HepG2 (cell line): ENCODE measurements at regions not wholly inside any gene's neighbourhood (a gene's known extent, or its start where the extent isn't known, plus 50 kb on each side); places are given as distances from the start of the nearest gene placed in this dataset.
A peak's percentile ranks its signal among the peaks of the same experiment; 100 is the strongest.

Experiments used
- ATAC-seq: fragments of 200-7000 bp; cut with Tn5 transposase; 3 replicates; pipeline ENCODE4 v1.9.1; 2020; ENCODE audit warnings: mild to moderate bottlenecking, moderate library complexity
- BruUV-seq: library from RNA; stranded (reverse); fragments of 400-500 nt; replicated peaks from 2 replicates; lab custom pipeline; 2021; lab: Mats Ljungman, UMichigan
- CTCF ChIA-PET: fragments of 300-600 bp; formaldehyde crosslinking; extraction: SDS; loops from one replicate; lab custom pipeline; 2021; ENCODE audit warnings: low total read pairs, inconsistent platforms, low intra/inter-chr PET ratio; lab: Yijun Ruan, JAX
- POLR2A ChIA-PET: fragments of 350-600 bp; sonication (Branson Sonifier 250); formaldehyde crosslinking; loops from one replicate; lab custom pipeline; 2020; ENCODE audit warnings: antibody characterized with exemption, inconsistent platforms; lab: Yijun Ruan, JAX
- DNase-seq: peaks from one replicate; pipeline ENCODE4 v3.0.0-alpha.2; 2015; ENCODE audit warnings: low spot score
- FAIRE-seq: peaks from 3 replicates; lab custom pipeline; 2011; peaks lifted over from hg19 to GRCh38; lab: Jason Lieb, UNC
- H2AFZ ChIP-seq: one replicate; pipeline ENCODE4 v1.6.1; 2011; ENCODE audit warnings: low read length, inconsistent platforms
- H3K27ac ChIP-seq: fragments of 300-600 bp; 3 replicates; pipeline ENCODE4 v1.8.0; 2011; ENCODE audit warnings: mixed run types, mild to moderate bottlenecking, mixed read lengths, low read length, inconsistent platforms; ENCODE audit not compliant: insufficient read depth; ENCODE audit errors: extremely low read length
- H3K27me3 ChIP-seq, 2 experiments: fragments of 200-600 bp in 1 of 2; 2 replicates in 1 of 2; 3 replicates in 1 of 2; pipeline versions ENCODE4 v1.6.0 to v1.8.0; 2011; ENCODE audit warnings: low read length in 2 of 2, mild to moderate bottlenecking in 2 of 2, moderate library complexity in 2 of 2, inconsistent platforms in 1 of 2; ENCODE audit not compliant: insufficient read depth in 2 of 2, control insufficient read depth in 1 of 2
- H3K36me3 ChIP-seq, 2 experiments: fragments of 200-600 bp in 1 of 2; replicated peaks in 1 of 2; 2 replicates in 1 of 2; 3 replicates in 1 of 2; pipeline versions ENCODE4 v1.5.1 to v1.8.0; 2011; ENCODE audit warnings: low read length in 2 of 2, inconsistent platforms in 1 of 2; ENCODE audit not compliant: insufficient read depth in 2 of 2, control insufficient read depth in 1 of 2
- H3K4me1 ChIP-seq: 2 replicates; pipeline ENCODE4 v1.5.1; 2012; ENCODE audit warnings: low read length, inconsistent platforms; ENCODE audit not compliant: insufficient read depth
- H3K4me2 ChIP-seq: 2 replicates; pipeline ENCODE4 v1.6.0; 2011; ENCODE audit warnings: low read depth, low read length, inconsistent platforms
- H3K4me3 ChIP-seq, 3 experiments: fragments of 200-600 bp in 1 of 3; sonication (generic), shearing (Covaris generic) in 1 of 3; replicated peaks in 1 of 3; 2 replicates each; pipeline ENCODE4 v1.5.1; 2011 to 2016; ENCODE audit warnings: low read length in 3 of 3, inconsistent platforms in 2 of 3, low read depth in 2 of 3, mild to moderate bottlenecking in 2 of 3, control low read depth in 1 of 3, mixed read lengths in 1 of 3; ENCODE audit not compliant: insufficient read depth in 1 of 3
- H3K79me2 ChIP-seq: one replicate; pipeline ENCODE4 v1.6.1; 2011; ENCODE audit warnings: low read length, inconsistent platforms; ENCODE audit not compliant: insufficient read depth
- H3K9ac ChIP-seq: 2 replicates; pipeline ENCODE4 v1.6.0; 2011; ENCODE audit warnings: mild to moderate bottlenecking, low read depth, low read length, inconsistent platforms; ENCODE audit not compliant: insufficient read depth
- H3K9me3 ChIP-seq: 2 replicates; pipeline ENCODE4 v1.5.1; 2012; ENCODE audit warnings: mild to moderate bottlenecking, low read length
- H4K20me1 ChIP-seq: 2 replicates; pipeline ENCODE4 v1.6.0; 2011; ENCODE audit warnings: inconsistent platforms, mild to moderate bottlenecking, low read length, moderate library complexity; ENCODE audit not compliant: insufficient read depth
- EEA1 ChIP-seq: sonication (generic); formaldehyde crosslinking; IDR thresholded peaks from 2 replicates; pipeline ENCODE4 v1.5.1; 2020; ENCODE audit warnings: mild to moderate bottlenecking, missing genetic modification reagents, borderline replicate concordance
- RFX1 ChIP-seq: fragments of 450-650 bp; IDR thresholded peaks from 2 replicates; pipeline ENCODE4 v1.6.1; 2017
- ZNF350 ChIP-seq: sonication (generic); formaldehyde crosslinking; IDR thresholded peaks from 2 replicates; pipeline ENCODE4 v1.4.0; 2020; ENCODE audit warnings: mild to moderate bottlenecking, low read depth, missing genetic modification reagents, borderline replicate concordance
- WGBS: methylation state at CpG from one replicate; pipeline ENCODE4 v1.1.6; 2017; ENCODE audit warnings: low lambda C conversion rate; 5-methylcytosine and 5-hydroxymethylcytosine counted together
- in situ Hi-C: cut with HindIII; loops from 2 replicates; pipeline ENCODE4 v1.10.0; 2017; ENCODE audit warnings: low pct_unique_long_range_greater_than_20kb; ENCODE audit not compliant: extremely low pct_ligation_motif_present
- intact Hi-C: fragments of 100-400 bp; cut with micrococcal nuclease; formaldehyde crosslinking; loops from one replicate; pipeline ENCODE4 v1.10.0; 2022; ENCODE audit not compliant: unreplicated experiment
- TF ChIP-seq, protein P1 (sequence below): sonication (generic); formaldehyde crosslinking; IDR thresholded peaks from 2 replicates; pipeline ENCODE4 v1.9.0; 2021; ENCODE audit warnings: missing genetic modification reagents, borderline replicate concordance
- TF ChIP-seq, protein P2 (sequence below): sonication (generic); formaldehyde crosslinking; conservative IDR thresholded peaks from 2 replicates; pipeline ENCODE4 v1.4.0; 2020; ENCODE audit warnings: missing genetic modification reagents

GRCh38 chr14:36067428-36068187 is 108.9 kb downstream of the PTCSC3 start:
- Histone ChIP-seq H3K9ac (no peak overlapping the region), H3K27ac (no peak overlapping the region), H4K20me1 (no peaks in the 10 kb centered on the region), H3K4me1 (no peaks in the 10 kb centered on the region), H3K27me3 (no peaks in the 10 kb centered on the region; a peak in 1 of 5 replicates), H2AFZ (no peak overlapping the region), H3K9me3 (no peaks in the 10 kb centered on the region), H3K36me3 (no peaks in the 10 kb centered on the region), H3K4me2 (no peak overlapping the region), H3K4me3 (no peak overlapping the region), H3K79me2 (no peaks in the 10 kb centered on the region)
- POLR2A ChIA-PET: no interaction called here
- 3% methylated on average over 4 of the region's 4 CpGs for WGBS
- DNase-seq (no peak), FAIRE-seq (no peak), ATAC-seq (no peak)
- intact Hi-C loops: no loop called here
- TF ChIP-seq, protein P1, sequence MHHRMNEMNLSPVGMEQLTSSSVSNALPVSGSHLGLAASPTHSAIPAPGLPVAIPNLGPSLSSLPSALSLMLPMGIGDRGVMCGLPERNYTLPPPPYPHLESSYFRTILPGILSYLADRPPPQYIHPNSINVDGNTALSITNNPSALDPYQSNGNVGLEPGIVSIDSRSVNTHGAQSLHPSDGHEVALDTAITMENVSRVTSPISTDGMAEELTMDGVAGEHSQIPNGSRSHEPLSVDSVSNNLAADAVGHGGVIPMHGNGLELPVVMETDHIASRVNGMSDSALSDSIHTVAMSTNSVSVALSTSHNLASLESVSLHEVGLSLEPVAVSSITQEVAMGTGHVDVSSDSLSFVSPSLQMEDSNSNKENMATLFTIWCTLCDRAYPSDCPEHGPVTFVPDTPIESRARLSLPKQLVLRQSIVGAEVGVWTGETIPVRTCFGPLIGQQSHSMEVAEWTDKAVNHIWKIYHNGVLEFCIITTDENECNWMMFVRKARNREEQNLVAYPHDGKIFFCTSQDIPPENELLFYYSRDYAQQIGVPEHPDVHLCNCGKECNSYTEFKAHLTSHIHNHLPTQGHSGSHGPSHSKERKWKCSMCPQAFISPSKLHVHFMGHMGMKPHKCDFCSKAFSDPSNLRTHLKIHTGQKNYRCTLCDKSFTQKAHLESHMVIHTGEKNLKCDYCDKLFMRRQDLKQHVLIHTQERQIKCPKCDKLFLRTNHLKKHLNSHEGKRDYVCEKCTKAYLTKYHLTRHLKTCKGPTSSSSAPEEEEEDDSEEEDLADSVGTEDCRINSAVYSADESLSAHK: no peak
- TF ChIP-seq ZNF350 (CRISPR knock-in tag) (no peak), EEA1 (CRISPR knock-in tag) (no peak), RFX1 (peak; percentile 17; the same call in 1 of the 2 replicates)
- TF ChIP-seq, protein P2, sequence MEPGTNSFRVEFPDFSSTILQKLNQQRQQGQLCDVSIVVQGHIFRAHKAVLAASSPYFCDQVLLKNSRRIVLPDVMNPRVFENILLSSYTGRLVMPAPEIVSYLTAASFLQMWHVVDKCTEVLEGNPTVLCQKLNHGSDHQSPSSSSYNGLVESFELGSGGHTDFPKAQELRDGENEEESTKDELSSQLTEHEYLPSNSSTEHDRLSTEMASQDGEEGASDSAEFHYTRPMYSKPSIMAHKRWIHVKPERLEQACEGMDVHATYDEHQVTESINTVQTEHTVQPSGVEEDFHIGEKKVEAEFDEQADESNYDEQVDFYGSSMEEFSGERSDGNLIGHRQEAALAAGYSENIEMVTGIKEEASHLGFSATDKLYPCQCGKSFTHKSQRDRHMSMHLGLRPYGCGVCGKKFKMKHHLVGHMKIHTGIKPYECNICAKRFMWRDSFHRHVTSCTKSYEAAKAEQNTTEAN: no peak
- CTCF ChIA-PET: no interaction called here
- BruUV-seq: no TSS peak
- in situ Hi-C loops: no loop called here
